ENCODE measurements at regions not wholly inside any gene's neighbourhood (a gene's known extent, or its start where the extent isn't known, plus 50 kb on each side); places are given as distances from the start of the nearest gene placed in this dataset.
"Not testable (repeated sequence)": the region's sequence is repeated elsewhere in the genome, so short reads cannot be mapped to it uniquely, and the experiment has no call there.

GRCh38 chr3:145698749-145699148, 462.2 kb downstream of the PLOD2 start:
- Histone ChIP-seq H3K4me2 (ENCODE audit: extremely low read depth, insufficient read depth, low read length) (no peak overlapping the region), H3K36me3 (ENCODE audit: control insufficient read depth, insufficient read depth, low read length) (no peaks in the 10 kb centered on the region)
- no peak for TF ChIP-seq CTCF (conservative IDR thresholded peaks at IDR 0.05 in 1 of 2, IDR thresholded peaks at IDR 0.05 in 1 of 2; ENCODE audit: low read depth in 1 of 2, low read length in 2 of 2)
- no peak for TF ChIP-seq EZH2 (IDR thresholded peaks at IDR 0.05; ENCODE audit: low read length, missing control alignments)

GRCh38 chr3:145704020-145704419, 457.0 kb downstream of the PLOD2 start:
- no peak for TF ChIP-seq CTCF (conservative IDR thresholded peaks at IDR 0.05 in 1 of 2, IDR thresholded peaks at IDR 0.05 in 1 of 2; ENCODE audit: low read depth in 1 of 2, low read length in 2 of 2)
- Histone ChIP-seq H3K4me2 (ENCODE audit: extremely low read depth, insufficient read depth, low read length) (no peak overlapping the region), H3K27me3 (ENCODE audit: control insufficient read depth, insufficient read depth, low read length) (no peaks in the 10 kb centered on the region), H3K4me3 (replicated peaks in 1 of 4; ENCODE audit: control extremely low read depth in 1 of 4, insufficient read depth in 1 of 4, low read depth in 3 of 4, low read length in 4 of 4) (no peak overlapping the region), H3K79me2 (ENCODE audit: control insufficient read depth, insufficient read depth, low read length) (no peaks in the 10 kb centered on the region), H3K36me3 (ENCODE audit: control insufficient read depth, insufficient read depth, low read length) (no peaks in the 10 kb centered on the region), H3K9ac (ENCODE audit: insufficient read depth, low read length) (no peak overlapping the region), H2AFZ (ENCODE audit: low read length) (no peak overlapping the region), H3K9me3 (ENCODE audit: control insufficient read depth, insufficient read depth, low read depth, low read length) (no peaks in the 10 kb centered on the region), H4K20me1 (ENCODE audit: control insufficient read depth, extremely low read depth, insufficient read depth, low read length) (no peaks in the 10 kb centered on the region), H3K4me1 (ENCODE audit: control insufficient read depth, extremely low read depth, insufficient read depth, low read length) (no peaks in the 10 kb centered on the region), H3K27ac (ENCODE audit: insufficient read depth, low read length) (no peak overlapping the region)
- peak in 1 of 2 donors; percentile 24 for DNase-seq (ENCODE audit: low read depth in 2 of 2)

More at GRCh38 chr3:145698749-145699148, 462.2 kb downstream of the PLOD2 start:
- Histone ChIP-seq H2AFZ (ENCODE audit: low read length) (no peak overlapping the region), H3K4me1 (ENCODE audit: control insufficient read depth, extremely low read depth, insufficient read depth, low read length) (no peaks in the 10 kb centered on the region), H4K20me1 (ENCODE audit: control insufficient read depth, extremely low read depth, insufficient read depth, low read length) (no peaks in the 10 kb centered on the region), H3K9ac (ENCODE audit: insufficient read depth, low read length) (no peak overlapping the region), H3K9me3 (ENCODE audit: control insufficient read depth, insufficient read depth, low read depth, low read length) (no peaks in the 10 kb centered on the region), H3K4me3 (replicated peaks in 1 of 4; ENCODE audit: control extremely low read depth in 1 of 4, insufficient read depth in 1 of 4, low read depth in 3 of 4, low read length in 4 of 4) (no peak overlapping the region), H3K27me3 (ENCODE audit: control insufficient read depth, insufficient read depth, low read length) (no peaks in the 10 kb centered on the region), H3K27ac (ENCODE audit: insufficient read depth, low read length) (no peak overlapping the region), H3K79me2 (ENCODE audit: control insufficient read depth, insufficient read depth, low read length) (no peaks in the 10 kb centered on the region)
- no peak for DNase-seq (ENCODE audit: low read depth in 2 of 2)

- H3K4me1 ChIP-seq (ENCODE audit: control insufficient read depth, extremely low read depth, insufficient read depth, low read length); H3K4me2 ChIP-seq (ENCODE audit: extremely low read depth, insufficient read depth, low read length); H3K27me3 ChIP-seq (ENCODE audit: control insufficient read depth, insufficient read depth, low read length); H3K79me2 ChIP-seq (ENCODE audit: control insufficient read depth, insufficient read depth, low read length); DNase-seq (ENCODE audit: low read depth in 2 of 2); H3K36me3 ChIP-seq (ENCODE audit: control insufficient read depth, insufficient read depth, low read length); H4K20me1 ChIP-seq (ENCODE audit: control insufficient read depth, extremely low read depth, insufficient read depth, low read length); H2AFZ ChIP-seq (ENCODE audit: low read length); H3K4me3 ChIP-seq (replicated peaks in 1 of 4; ENCODE audit: control extremely low read depth in 1 of 4, insufficient read depth in 1 of 4, low read depth in 3 of 4, low read length in 4 of 4); H3K9ac ChIP-seq (ENCODE audit: insufficient read depth, low read length); H3K9me3 ChIP-seq (ENCODE audit: control insufficient read depth, insufficient read depth, low read depth, low read length); H3K27ac ChIP-seq (ENCODE audit: insufficient read depth, low read length): not testable (repeated sequence)
Measured at GRCh38 chr3:145709779-145710178, 451.2 kb downstream of the PLOD2 start.

GRCh38 chr3:145716519-145716918, 444.5 kb downstream of the PLOD2 start:
- H3K36me3 ChIP-seq (ENCODE audit: control insufficient read depth, insufficient read depth, low read length) = no peaks in the 10 kb centered on the region
- H3K4me3 ChIP-seq (replicated peaks in 1 of 4; ENCODE audit: control extremely low read depth in 1 of 4, insufficient read depth in 1 of 4, low read depth in 3 of 4, low read length in 4 of 4) = no peak overlapping the region
- H3K27ac ChIP-seq (ENCODE audit: insufficient read depth, low read length) = no peak overlapping the region
- H3K27me3 ChIP-seq (ENCODE audit: control insufficient read depth, insufficient read depth, low read length) = no peaks in the 10 kb centered on the region
- DNase-seq (ENCODE audit: low read depth in 2 of 2) = peak in 1 of 2 donors; percentile 87
- no peak overlapping the region for H2AFZ ChIP-seq (ENCODE audit: low read length)
- H3K9ac ChIP-seq (ENCODE audit: insufficient read depth, low read length) = no peak overlapping the region
- H4K20me1 ChIP-seq (ENCODE audit: control insufficient read depth, extremely low read depth, insufficient read depth, low read length) = no peaks in the 10 kb centered on the region
- H3K4me1 ChIP-seq (ENCODE audit: control insufficient read depth, extremely low read depth, insufficient read depth, low read length) = no peaks in the 10 kb centered on the region
- no peaks in the 10 kb centered on the region for H3K9me3 ChIP-seq (ENCODE audit: control insufficient read depth, insufficient read depth, low read depth, low read length)
- no peak overlapping the region for H3K4me2 ChIP-seq (ENCODE audit: extremely low read depth, insufficient read depth, low read length)
- no peaks in the 10 kb centered on the region for H3K79me2 ChIP-seq (ENCODE audit: control insufficient read depth, insufficient read depth, low read length)
- TF ChIP-seq CTCF (conservative IDR thresholded peaks at IDR 0.05 in 1 of 2, IDR thresholded peaks at IDR 0.05 in 1 of 2; ENCODE audit: low read depth in 1 of 2, low read length in 2 of 2) (no peak), EZH2 (IDR thresholded peaks at IDR 0.05; ENCODE audit: low read length, missing control alignments) (no peak)
